Mucosa of rectum (tissue), 2 donors: ENCODE measurements at regions not wholly inside any gene's neighbourhood (a gene's known extent, or its start where the extent isn't known, plus 50 kb on each side); places are given as distances from the start of the nearest gene placed in this dataset.
A peak's percentile ranks its signal among the peaks of the same experiment; 100 is the strongest.

Experiments used
- H3K27ac ChIP-seq, 2 donors: one replicate each; pipeline ENCODE4 v1.7.0; 2013; ENCODE audit warnings: inconsistent platforms in 2 of 2, low read depth in 2 of 2, low read length in 2 of 2
- H3K27me3 ChIP-seq, 2 donors: one replicate each; pipeline ENCODE4 v1.7.0; 2013; ENCODE audit warnings: low read length in 2 of 2; ENCODE audit not compliant: control insufficient read depth in 2 of 2, insufficient read depth in 2 of 2
- H3K36me3 ChIP-seq, 2 donors: one replicate each; pipeline ENCODE4 v1.7.0; 2013; ENCODE audit warnings: low read length in 2 of 2; ENCODE audit not compliant: control insufficient read depth in 2 of 2, insufficient read depth in 2 of 2
- H3K4me1 ChIP-seq, 2 donors: one replicate each; pipeline ENCODE4 v1.7.0; 2013; ENCODE audit warnings: low read length in 2 of 2, mild to moderate bottlenecking in 1 of 2; ENCODE audit not compliant: control insufficient read depth in 2 of 2, insufficient read depth in 2 of 2
- H3K4me3 ChIP-seq, 2 donors: one replicate each; pipeline ENCODE4 v1.7.0; 2013; ENCODE audit warnings: low read length in 2 of 2
- H3K9ac ChIP-seq, 2 donors: one replicate each; pipeline ENCODE4 v1.7.0; 2013; ENCODE audit warnings: low read length in 2 of 2, low read depth in 1 of 2, mild to moderate bottlenecking in 1 of 2
- H3K9me3 ChIP-seq, 2 donors: one replicate each; pipeline ENCODE4 v1.7.0; 2013; ENCODE audit warnings: low read length in 2 of 2; ENCODE audit not compliant: control insufficient read depth in 2 of 2
- donor health status: healthy.
- donor health status: Normal muscosa, but diverticular disease.

DNA sequence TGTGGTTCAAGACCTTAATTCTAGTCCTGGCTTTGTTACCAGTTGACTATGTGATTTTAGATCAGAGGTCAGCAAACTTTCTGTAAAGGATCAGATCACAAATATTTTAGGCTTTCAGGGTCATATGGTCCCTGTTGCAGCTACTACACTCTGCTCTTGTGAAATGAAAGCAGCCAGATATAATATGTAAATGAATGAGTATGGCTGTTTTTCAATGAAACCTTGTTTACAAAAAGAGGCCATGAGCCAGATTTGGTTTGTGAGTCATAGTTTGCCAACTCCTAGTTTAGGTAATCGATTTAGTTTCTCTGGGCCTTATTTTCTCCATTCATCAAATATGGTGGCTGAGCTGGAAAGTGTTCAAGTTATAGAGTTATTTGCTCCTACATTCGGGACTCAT lies 346.7 kb downstream of the NUF2 start:
- H3K4me1 ChIP-seq = peaks cover 0 to 5% of the 10 kb centered on the region in 2 donors
- no peaks in the 10 kb centered on the region for H3K27me3 ChIP-seq
- H3K9ac ChIP-seq = no peak overlapping the region
- no peak overlapping the region for H3K4me3 ChIP-seq
- no peak overlapping the region for H3K27ac ChIP-seq
- no peaks in the 10 kb centered on the region for H3K9me3 ChIP-seq
- H3K36me3 ChIP-seq = no peaks in the 10 kb centered on the region

DNA sequence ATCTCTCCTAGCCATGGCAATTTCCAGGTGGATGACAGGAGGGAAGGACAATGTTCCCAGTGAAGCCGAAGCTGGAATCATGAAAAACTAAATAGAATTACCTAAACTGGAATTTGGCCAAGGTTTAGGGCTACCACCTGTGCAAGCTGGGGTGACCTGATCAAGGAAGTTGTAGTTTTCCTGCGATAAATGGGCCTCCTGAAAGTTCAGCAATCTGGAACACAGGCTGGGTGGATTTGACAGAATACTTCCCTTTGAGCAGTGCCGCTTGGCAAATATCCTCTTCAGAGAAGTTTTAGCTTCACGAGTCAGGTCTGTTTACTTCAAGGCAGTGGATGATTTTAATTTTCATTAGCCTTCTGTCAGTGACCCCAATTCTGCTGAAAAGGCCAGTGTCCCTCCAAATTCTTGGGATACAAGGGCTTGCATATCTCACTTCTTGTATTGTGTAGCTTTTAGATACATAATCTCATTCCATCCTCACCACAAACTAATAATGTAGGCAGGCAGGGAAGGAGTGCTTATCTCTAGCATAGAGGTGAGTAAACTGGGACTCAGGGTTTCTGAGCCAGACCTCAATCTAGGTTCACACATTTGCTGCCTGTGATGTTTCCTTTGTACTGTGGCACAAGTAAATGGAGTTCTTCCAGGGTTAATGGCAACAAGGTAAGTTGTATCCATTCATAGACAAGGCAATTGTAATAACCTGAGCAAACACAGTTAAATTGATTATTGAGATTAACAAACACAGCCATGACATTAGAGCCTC lies 349.4 kb downstream of the NUF2 start:
- H3K27ac ChIP-seq = no peak overlapping the region
- H3K9me3 ChIP-seq = no peaks in the 10 kb centered on the region
- no peaks in the 10 kb centered on the region for H3K36me3 ChIP-seq
- peaks cover 0 to 5% of the 10 kb centered on the region in 2 donors for H3K4me1 ChIP-seq
- no peak overlapping the region for H3K4me3 ChIP-seq
- H3K9ac ChIP-seq = no peak overlapping the region
- H3K27me3 ChIP-seq = no peaks in the 10 kb centered on the region

DNA sequence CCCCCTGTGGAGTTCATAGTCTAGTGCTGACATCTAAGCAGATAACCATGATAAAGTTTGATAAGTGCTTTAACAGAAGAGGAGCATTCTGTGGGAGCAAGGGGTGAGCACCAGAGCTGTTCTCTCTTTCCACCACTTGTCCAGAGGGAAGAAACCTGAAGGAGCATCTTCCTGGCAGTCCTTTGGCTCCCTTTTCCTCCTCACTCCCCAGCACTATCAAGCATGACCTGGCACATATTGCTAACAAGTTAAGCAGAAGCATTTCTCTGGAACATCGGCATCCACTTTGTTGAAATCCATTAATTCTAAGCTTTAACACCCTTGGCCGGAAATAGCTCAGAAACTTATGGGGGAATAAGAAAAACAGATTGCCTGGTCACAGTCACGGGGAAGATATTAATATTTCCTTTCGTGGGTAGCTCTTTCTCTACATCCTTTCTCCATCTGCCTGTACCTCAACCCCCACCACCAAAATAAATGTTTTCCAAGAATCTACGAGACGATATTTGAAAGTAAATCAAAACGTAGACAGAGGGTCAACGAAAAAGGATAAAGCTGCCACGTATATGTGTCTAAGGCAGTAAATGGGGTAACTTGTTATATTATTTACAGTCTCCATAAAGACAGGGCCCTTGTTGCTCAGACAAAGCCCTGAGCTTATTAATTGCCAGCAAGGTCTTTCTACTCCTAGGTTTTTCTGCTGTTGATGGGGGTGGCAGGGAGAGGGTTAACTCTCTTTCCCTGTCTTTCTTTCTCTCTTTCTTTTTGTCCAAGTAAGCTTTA lies 351.4 kb downstream of the NUF2 start:
- H3K9ac ChIP-seq = no peak overlapping the region
- no peaks in the 10 kb centered on the region for H3K36me3 ChIP-seq
- no peak overlapping the region for H3K4me3 ChIP-seq
- no peaks in the 10 kb centered on the region for H3K27me3 ChIP-seq
- peak overlapping the region; percentile 9 to 12 for H3K27ac ChIP-seq
- no peaks in the 10 kb centered on the region for H3K9me3 ChIP-seq
- H3K4me1 ChIP-seq = peaks cover 0 to 5% of the 10 kb centered on the region in 2 donors

DNA sequence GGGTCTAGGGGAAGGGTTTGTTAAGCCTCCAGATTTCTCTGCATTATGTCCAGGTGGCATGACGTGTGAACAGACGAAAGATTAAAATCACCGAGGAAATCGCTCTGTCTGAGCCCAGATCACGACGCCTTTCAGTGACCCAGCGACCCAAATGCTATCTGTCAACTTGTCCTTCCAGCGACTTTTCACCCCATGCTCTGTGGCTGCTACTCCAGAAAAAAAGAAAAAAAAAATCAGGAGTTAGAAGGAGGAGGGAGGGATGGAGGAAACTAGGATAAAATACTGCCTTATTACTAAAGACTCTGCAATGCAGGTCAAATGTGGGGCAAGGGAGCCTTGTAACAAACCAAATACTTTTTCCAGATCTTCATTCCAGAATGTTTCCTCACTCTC lies 352.0 kb downstream of the NUF2 start:
- no peaks in the 10 kb centered on the region for H3K27me3 ChIP-seq
- H3K9ac ChIP-seq = no peak overlapping the region
- peak overlapping the region; percentile 9 to 12 for H3K27ac ChIP-seq
- H3K4me3 ChIP-seq = no peak overlapping the region
- no peaks in the 10 kb centered on the region for H3K36me3 ChIP-seq
- no peaks in the 10 kb centered on the region for H3K9me3 ChIP-seq
- H3K4me1 ChIP-seq = peaks cover 0 to 5% of the 10 kb centered on the region in 2 donors

DNA sequence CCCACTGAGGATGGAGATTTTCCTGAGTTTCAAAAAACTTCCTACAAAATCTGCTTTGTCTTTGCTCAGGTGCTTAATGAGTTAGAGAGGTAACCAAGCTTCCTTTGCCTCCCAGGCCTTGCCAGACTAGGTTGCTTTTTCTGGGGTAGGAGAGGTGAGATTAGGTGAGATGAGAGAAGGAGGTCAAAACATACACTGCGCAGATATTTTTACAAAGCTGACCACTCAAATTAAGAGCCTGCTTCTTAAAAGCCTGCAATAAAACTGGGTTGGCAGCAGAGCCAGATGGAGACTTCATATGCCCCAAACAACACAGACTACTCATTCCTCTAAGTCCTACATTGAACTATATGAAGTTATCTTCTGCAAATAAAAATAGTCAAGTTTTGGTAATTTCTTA lies 352.5 kb downstream of the NUF2 start:
- no peak overlapping the region for H3K9ac ChIP-seq
- no peak overlapping the region for H3K4me3 ChIP-seq
- H3K9me3 ChIP-seq = no peaks in the 10 kb centered on the region
- no peaks in the 10 kb centered on the region for H3K27me3 ChIP-seq
- H3K36me3 ChIP-seq = no peaks in the 10 kb centered on the region
- peaks cover 0 to 5% of the 10 kb centered on the region in 2 donors for H3K4me1 ChIP-seq
- H3K27ac ChIP-seq = no peak overlapping the region

GRCh38 chr1:163684785-163685184 lies 363.0 kb downstream of the NUF2 start:
- Histone ChIP-seq H3K27me3 (no peaks in the 10 kb centered on the region), H3K4me1 (no peaks in the 10 kb centered on the region), H3K36me3 (no peaks in the 10 kb centered on the region), H3K9ac (no peak overlapping the region), H3K27ac (no peak overlapping the region), H3K4me3 (no peak overlapping the region), H3K9me3 (no peaks in the 10 kb centered on the region)

DNA sequence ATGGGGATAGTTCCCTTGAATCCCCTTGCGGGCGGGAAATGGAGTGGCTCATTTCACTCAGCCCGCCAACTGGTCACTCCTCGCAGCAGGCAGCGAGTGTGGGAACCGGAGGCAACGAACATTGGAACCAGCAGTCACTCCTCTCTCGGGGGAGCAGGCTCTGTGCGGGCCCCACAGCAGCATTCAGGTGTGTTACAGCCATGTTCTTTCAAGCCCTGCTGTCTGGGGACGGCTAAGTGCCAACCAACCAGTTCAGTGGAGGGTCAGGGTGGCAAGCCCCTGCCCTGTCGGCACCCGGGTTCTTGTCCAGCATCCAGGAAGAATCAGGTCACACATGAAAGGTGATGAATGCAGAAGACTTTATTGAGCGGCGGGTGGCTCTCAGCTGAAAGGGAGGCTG lies 370.5 kb downstream of the NUF2 start:
- Histone ChIP-seq H3K9ac (no peak overlapping the region), H3K27ac (no peak overlapping the region), H3K27me3 (no peaks in the 10 kb centered on the region), H3K4me1 (no peaks in the 10 kb centered on the region), H3K9me3 (no peaks in the 10 kb centered on the region), H3K36me3 (no peaks in the 10 kb centered on the region), H3K4me3 (no peak overlapping the region)

- no peaks in the 10 kb centered on the region for H3K27me3 ChIP-seq
- H3K9ac ChIP-seq = no peak overlapping the region
- H3K4me3 ChIP-seq = no peak overlapping the region
- H3K4me1 ChIP-seq = no peaks in the 10 kb centered on the region
- H3K9me3 ChIP-seq = no peaks in the 10 kb centered on the region
- H3K36me3 ChIP-seq = no peaks in the 10 kb centered on the region
- H3K27ac ChIP-seq = no peak overlapping the region
Observed at GRCh38 chr1:163697137-163697536, 375.4 kb downstream of the NUF2 start.

DNA sequence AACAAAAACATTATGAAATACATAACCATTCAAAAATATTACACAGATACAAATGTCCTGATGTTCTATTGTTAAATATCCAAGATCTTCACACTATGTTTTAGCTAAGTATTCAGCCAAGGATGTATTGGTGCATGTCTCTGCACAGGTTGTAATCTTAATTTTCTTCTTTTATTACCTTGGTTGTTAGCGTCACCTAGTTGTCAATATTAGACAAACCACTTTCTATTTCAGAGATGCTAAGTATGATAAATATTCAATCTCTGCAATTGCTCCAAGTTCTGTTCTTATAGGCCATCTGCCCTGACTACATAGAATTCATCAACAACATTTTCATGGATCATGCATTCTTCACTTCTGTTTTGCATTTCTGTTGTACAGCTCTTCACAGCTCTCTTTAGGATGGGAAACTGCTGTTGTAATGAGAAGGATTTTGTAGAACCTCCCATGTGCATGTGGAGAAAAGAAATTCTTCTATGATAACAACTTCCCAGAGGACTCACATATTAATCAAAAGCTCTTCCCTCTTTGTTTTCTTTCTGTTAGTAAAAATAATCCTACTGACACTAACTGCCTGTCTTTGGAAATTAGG lies 380.1 kb downstream of the NUF2 start:
- Histone ChIP-seq H3K9ac (no peak overlapping the region), H3K4me1 (no peaks in the 10 kb centered on the region), H3K9me3 (no peaks in the 10 kb centered on the region), H3K36me3 (no peaks in the 10 kb centered on the region), H3K4me3 (no peak overlapping the region), H3K27me3 (no peaks in the 10 kb centered on the region), H3K27ac (no peak overlapping the region)

DNA sequence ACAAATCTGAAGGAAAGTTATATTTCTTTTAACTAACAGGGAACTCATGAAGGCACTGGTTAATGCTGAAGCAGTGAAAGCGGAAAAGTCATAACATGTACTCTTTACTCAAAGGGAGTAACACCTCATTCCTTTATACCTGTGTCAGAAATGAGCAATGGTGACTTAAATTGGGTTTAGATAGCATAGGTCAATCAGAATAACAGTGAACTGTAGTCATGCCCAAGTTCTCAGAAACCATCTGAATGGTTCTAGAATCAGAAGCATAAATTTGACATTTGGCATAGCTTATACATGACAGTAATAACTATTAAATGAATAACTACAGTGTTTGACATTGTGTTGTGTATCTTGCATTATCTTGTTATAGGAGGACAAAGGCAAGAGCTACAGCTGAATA lies 382.0 kb downstream of the NUF2 start:
- Histone ChIP-seq H3K9me3 (no peaks in the 10 kb centered on the region), H3K4me3 (no peak overlapping the region), H3K27me3 (no peaks in the 10 kb centered on the region), H3K36me3 (no peaks in the 10 kb centered on the region), H3K9ac (no peak overlapping the region), H3K4me1 (no peaks in the 10 kb centered on the region), H3K27ac (no peak overlapping the region)
